Stimulated activated CD8-positive, alpha-beta memory T cell treated with anti-CD3 and anti-CD28 coated beads, Interleukin-12 subunit alpha, Interleukin-12 subunit beta, amount 100 ng/mL, for 4 hours (primary cell): ENCODE measurements at regions not wholly inside any gene's neighbourhood (a gene's known extent, or its start where the extent isn't known, plus 50 kb on each side); places are given as distances from the start of the nearest gene placed in this dataset.
"Not testable (repeated sequence)": the region's sequence is repeated elsewhere in the genome, so short reads cannot be mapped to it uniquely, and the experiment has no call there.

Source experiments
- DNase-seq: peaks from one replicate; pipeline ENCODE4 v3.0.0-alpha.2; 2020; ENCODE audit warnings: low read depth

DNA sequence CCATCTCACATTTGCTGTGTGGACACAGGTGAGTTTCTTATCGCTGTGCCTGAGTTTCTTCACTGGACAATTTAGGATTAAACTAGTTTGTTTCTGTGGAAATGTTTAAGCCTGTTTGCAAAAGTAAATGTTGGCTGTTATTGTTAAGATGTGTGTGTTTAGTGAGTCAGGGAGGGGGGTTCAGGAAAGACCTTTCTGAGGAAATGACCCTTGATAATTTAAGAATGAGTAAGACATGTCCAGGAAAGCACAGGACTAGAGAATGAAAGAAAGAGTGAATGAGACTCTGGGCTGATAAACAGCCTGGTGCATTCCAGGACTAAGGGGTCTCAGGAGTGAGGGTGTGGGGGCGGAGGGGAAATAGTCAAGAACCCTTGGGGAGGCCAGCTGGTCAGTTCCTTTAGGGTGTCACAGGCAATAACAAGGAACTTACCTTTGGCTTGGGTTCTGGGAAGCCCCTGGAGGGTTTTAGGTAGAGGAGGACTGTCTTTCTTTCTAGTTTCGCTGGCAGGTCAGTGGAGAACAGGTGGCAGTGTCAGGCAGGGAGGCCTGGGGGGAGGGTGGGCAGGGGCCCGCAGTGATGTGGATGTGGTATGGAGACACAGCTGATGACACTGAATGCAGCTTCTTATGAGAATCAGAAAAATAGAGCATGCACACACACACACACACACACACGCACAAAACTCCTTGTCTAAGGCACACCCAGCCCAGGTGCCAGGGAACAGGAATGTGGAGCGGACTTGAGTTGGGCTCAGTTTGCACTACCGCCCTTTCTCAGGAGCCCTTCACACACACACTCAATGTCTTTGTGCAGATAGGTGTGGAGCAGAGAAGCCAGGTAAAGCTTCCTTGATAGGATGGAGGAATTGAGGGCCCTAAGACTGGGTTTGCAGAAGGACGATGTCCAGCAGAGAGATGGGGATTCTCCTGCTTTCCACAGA is 1005.5 kb downstream of the VRK1 start:
- no peak for DNase-seq

DNA sequence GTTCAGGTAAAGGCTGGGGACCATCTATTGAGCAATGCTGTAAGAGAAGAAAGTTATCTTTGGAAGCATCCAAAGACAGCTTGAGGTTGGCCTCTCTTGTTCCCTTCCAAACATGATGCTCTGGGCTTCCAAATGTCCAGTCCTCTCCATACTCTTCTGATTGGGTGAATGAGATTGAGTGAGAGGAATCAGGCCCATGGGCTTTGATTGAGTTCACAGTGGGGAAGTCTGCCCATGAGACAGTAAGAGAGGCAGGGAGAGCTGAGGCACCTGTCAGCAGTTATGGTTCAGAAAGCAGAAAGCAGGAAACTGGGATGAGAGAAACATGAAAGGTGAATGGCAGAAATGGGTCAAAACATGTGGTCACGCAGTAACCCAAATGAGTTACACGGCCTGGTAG is 1006.9 kb downstream of the VRK1 start:
- no peak for DNase-seq

DNA sequence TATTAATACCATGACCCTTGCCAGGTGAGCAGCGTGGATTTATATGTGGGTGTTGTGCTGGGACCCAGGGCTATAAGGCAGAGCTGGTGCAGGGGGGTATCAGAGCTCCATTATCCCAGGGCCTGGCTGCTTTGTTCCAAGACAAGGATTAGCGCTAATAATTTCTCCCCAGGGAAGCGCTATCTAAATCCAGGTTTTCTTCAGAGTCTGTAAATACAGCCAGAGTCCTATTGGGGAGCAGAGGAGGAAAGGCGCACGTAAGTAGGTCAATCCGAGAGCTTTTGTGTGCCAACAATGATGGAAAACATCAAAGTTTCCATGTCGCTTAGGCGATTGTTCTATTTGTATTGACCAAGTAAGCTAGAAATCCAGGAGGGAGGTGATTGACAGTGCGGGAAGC is 1009.7 kb downstream of the VRK1 start:
- DNase-seq = no peak

DNA sequence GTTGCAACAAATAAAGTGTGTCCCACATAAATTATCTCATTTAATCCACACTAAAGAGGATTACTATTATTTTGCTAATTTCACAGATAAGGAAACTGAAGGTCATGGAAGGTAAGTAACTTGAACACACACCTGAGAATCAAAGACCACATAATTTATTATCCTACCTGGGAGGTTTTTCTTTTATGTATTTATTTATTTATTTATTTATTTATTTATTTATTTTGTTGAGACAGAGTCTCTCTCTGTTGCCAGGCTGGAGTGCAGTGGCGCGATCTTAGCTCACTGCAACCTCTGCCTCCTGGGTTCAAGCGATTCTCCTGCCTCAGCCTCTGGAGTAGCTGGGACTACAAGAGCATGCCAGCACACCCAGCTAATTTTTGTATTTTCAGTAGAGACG is 1011.4 kb downstream of the VRK1 start:
- DNase-seq = not testable (repeated sequence)

DNA sequence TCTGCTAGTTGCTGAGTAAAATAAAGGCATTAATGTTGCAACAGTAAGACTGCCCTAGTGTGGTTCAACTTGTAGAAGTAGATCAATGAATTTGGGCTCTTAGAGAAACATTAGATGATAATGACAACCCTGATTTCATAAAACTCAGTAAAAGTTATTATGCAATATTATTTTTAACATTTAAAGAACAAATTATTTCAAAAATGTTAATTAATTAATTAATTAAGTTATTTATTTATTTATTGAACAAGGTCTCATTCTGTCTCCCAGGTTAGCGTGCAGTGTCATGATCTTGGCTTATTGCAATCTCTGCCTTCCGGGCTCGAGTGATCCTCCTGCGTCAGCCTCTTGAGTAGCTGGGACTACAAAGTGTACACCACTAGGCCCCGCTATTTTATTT is 1016.4 kb downstream of the VRK1 start:
- DNase-seq = no peak

DNA sequence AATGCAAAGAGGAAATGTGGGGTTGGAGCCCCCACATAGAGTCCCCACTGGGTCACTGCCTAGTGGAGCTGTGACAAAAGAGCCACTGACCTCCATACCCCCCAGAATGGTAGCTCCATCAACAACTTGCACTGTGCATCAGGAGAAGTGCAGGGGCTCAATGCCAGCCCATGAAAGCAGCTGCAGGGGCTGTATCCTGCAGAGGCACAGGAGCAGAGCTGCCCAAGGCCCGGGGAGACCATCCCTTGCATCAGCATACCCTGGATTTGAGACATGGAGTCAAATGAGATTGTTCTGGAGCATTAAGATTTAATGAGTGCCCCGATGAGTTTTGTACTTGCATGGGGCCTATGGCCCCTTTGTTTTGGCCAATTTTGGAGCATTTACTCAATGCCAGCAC is 1023.6 kb downstream of the VRK1 start:
- no peak for DNase-seq

DNA sequence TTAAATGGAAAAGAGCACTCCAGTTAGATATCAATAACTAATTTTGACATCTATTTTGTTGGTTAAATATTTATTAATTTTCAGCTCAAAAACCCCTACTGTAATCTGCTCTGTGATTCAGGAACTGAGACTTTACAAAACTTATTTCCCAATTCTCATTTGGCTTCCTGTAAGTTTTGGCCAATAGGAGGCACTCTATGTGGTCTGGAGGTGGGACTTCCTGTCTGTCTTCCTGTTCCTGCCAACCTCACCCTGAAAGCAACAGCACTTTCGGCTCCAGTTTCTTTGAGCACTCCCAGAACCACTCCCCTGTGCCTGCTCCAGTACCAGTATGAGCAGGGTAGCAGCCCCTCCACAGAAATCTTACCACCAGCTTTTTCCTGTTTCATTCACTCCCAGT is 1027.0 kb downstream of the VRK1 start:
- no peak for DNase-seq

DNA sequence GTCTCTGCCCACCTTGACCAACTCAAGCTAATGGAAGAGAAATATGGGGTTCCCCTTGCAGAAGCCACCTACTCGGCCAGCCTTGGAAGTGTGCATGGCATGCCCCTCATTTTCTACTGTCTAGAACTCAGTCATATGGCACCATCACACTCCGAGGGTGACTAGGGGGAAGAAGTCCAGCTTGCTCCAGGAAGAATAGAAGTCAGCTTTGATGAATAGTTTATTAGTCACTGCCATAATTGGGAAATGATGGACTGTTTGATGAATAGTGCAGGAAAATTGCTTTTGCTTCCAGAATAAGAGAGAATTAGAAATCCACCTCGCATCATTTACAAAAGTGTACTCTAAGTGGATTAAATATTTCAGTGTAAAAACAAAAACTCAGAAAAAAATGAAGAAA is 1030.6 kb downstream of the VRK1 start:
- no peak for DNase-seq

DNA sequence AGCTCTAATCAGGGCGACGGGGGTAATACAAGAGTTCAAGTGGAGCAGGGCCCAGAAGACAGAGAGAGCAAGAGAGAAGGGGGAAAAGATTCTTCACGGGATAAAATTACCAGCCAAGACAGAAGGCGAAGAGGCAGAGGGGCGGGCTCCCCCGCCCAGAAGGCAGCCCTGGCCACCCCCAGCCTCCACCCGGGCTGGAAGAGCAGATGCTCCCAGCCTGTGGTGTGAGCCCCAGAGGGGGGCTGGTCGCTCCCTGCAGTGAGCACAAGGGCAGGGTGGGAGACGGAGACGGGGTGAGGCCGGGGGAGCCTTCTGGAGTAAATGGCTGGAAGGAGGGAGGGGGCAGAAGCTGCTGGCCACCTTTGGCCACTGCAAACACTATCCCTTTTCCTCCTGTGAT is 1035.6 kb downstream of the VRK1 start:
- DNase-seq = no peak

DNA sequence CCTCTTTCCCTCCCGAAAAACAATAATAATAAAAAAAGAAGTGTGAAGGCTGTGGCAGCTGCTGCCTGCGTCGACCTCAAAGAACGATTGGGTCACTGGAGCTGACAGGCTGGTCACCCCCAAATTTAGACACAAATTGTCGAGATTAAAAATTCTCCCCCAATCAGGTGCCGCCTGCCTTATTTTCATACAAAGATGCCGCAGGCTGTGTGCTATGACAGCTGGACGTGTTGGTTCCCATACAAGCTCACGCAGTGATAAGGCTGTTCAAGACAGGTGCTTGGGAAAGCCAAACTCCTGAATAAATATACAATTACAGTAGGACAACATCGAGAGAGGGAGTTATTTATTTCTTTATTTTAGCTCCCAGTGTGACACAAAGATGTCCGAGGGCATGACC is 1041.8 kb downstream of the VRK1 start:
- no peak for DNase-seq

DNA sequence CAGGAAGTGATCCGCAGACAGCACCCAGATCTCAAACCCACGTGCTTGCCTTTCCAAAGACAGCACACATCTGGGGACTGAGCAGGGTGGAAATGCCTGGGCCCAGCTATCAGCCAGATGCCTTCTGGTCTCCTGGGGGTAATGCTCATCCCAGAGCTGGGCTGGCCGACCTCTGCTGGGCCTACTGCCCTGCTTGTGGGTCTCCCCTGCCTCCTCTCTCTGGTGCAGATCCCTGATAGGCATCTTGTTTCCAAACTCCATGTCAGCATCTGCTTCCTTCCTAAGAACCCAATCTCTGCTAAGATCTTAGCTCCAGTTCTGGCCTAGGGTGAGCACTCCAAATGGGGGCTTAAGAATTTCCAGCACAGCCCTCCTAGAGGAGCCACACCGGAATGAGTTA is 1043.0 kb downstream of the VRK1 start:
- no peak for DNase-seq

DNA sequence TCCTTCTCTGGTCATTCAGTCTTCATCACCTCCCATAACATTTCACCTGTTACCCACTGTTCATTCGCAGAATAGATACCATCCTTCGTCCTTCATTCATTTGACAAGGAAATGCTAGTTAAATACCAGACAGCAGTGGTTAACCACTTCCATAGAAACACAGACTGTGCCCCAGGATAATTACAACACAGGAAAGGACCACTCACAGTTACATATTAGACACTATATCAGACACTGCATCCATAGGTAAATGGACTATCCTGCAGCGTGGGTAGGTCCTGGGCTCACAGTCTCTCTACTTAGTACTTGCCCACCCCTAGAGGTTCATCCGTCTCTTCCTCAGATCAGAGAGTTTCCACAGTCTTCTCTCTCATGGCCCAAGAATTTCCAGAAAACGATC is 1044.6 kb downstream of the VRK1 start:
- no peak for DNase-seq

DNA sequence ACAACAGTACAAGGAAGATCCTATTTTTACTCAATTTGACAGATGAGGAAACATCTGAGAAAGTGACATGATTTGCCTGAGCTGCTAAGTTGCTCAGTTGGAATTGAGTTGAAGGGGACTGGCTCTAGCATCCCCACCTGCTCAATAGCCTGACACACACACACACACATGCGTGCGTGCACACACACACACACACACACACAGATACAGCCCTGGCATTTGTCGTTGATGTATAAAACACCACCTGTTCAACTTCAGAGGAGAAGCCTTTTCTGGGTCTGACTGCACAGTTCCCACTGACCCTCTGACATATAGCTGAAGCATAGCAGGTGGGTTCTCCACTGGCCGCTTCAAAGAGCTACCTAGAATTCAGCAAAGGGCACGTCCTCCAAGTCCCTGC is 1045.9 kb downstream of the VRK1 start:
- DNase-seq = no peak

DNA sequence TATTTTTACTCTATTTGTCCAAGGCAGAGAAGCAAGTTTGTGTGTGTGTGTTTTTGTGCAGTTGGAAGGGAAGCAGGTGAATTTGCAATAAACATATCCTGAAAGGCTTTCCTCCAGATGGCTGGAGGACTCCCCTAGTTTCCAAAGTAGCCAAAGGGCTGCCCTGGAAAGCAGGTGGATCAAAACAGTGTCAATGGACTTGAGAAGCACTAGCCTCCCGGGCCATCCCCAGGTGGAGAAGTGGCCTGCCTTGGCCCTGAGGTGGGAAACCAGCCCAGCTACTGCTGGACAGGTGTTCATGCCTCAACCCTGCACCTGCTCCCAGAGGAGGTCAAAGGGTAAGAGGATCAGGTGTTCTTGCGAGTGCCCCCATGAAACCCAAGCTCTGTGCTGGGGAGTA is 1046.9 kb downstream of the VRK1 start:
- no peak for DNase-seq

DNA sequence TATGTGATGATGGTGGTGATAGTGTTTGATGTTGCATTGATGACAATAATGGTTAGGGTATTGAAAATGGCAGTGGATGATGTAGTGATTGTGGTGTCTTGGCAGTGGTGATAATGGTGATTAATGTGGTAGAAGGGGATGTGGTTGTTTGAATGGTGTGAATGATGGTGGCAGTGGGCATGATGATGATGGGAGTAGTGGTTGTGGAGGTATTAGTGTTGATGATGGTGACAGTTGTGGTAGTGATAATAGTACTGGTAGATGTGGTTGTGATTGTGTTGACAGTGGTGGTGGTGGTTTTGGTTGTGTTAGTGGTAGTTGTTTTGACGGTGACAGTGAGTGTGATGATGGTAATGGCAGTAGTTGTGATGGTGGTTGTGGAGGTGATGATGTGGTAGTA is 1049.0 kb downstream of the VRK1 start:
- DNase-seq = no peak

DNA sequence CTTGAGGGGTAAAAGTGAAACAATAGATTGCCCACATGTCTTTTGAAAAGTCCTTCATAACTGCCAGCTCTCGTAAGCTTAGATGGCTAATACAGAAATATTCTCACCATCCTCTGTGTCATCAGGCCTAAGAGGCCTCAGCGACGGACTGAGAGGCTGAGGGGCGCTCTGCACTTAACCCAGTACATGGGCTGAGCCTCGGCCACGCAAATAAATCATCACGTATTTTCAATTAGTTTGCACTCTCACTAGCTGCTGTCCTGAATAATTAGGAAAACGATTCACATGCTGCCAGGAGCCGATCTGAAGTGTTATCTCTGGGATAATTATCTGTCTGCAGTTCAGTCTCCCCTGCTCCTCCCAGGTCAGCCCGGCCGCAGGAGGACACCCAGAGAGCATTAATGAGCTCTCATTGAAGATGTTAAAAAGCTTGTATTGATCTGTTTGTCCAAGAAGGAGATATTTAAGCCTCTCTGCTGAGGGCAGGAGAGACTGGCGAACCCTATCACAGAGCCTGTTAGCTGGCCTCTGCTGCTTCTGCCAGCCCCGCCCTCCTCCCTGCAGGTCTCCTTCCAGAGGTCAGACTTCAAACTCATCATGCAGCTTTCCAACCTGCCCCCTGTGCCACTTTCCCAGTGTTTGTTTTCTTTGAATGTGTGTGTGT is 1051.3 kb downstream of the VRK1 start:
- DNase-seq = no peak

DNA sequence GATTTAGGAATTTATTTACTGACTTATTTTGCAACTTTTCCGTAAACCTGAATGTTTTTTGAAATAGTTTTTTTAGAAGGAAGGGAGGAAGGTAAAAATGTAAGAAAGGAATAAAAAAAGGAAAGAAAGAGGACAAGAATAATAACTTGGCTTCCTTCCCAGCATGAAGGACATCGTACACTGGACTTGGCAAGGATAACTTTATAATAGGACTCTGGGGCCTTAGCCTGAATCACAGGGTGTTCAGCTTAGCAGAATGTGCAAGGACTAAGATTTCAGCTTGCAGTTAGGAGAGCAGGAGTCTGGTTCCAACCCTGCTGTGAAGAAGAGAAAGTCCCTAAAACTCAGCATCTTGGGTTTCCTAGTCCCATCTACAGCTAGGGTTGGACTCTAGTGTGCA is 1053.3 kb downstream of the VRK1 start:
- no peak for DNase-seq

DNA sequence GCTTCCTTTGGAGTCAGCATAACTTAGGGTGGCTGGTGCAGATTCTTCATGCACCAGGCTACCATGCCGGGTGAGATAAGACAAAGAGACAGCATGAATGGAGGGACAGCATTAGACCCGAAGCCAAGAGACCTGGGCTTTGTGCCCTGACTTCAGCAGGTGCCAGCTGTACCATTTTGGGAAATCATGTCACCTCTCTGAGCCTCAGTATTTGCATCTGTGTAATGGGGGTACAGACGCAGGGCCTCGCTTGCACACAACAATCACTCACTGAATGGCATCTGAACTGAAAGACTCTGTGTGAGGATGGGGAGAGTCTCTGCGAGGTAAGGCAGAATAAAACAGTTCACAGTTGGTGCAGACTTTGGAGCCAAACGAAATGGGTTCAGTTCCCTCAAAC is 1053.7 kb downstream of the VRK1 start:
- DNase-seq = no peak

DNA sequence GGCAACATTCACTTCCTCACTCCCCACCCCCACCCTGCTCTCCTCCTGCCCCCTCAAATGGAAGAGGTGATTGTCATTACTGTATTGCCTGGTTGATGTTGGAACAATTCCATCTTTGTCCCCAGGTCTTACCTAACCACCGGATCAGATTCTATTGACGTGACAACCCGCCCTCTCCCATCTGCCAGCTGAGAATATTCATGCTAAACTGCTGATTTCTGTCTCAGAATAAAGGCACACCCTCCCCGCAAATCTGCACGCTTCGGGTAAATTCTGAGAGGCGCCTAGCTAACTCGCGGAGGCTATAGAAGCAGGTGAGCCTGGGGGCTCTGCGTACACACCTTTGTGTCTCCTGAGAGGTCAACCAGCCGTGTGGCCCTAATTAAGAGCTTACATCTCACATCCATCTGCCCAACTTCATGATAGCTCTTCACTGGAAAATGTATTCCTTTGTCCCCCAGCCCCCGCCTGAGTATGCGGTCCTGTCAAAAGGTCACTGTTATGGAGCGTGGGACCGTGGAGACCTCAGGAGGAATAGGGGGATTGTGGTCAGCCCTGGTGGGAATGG is 1054.3 kb downstream of the VRK1 start:
- no peak for DNase-seq

DNA sequence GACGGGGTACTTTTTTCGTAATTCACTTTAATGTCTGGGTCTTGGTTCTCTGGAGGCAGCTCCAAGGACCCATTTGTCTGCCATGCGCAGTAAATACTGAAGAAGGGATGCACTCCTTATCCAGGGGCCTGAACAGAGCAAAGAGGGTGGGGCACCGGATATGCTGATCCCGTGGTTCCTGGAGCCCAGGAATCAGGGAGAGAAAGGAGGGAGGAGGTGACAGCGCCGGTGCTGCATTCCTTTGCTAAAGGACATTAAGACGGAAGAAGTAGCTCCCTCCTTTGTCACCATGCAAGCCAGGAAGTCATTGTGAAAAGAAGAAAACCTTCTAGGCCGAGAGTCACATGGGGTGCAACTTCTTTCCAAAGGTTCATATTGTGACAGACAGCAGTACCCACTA is 1057.7 kb downstream of the VRK1 start:
- no peak for DNase-seq

DNA sequence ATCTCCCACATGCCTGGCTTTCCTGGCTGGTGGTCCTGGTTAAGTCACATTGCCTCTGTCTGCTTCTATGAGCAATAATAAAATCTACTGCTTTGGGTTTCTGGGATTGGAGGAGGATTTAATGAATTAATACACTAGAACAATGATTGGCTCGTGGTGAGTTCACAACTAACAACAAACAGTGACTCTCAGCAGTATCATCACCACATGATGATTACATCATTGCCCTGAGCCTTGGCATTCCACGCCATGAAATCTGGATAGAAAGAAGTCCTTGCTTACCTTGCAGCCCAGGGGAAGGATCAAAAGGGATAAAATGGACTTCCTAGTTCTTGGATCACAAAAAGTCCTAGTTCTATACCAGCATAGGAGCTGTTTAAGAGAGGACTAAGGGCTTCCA is 1069.0 kb downstream of the VRK1 start:
- DNase-seq = no peak

DNA sequence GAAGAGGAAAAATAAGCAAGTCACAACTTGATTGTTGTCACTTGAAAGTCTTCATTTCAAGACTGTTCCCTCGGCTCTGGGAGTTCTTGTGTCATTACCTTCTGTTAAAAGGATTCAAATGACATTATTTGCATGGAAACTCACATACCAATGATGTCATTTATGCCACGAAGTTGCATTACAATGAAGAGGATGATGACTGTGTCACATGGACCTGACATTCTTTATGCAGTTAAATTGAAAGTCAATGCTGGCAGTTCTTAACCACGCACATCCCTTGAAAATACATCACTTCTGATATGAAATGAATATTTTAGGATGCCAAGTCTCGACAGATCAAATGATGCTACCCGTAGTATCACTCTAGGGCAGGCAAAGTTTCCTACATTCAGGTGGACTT is 1069.5 kb downstream of the VRK1 start:
- DNase-seq = no peak

DNA sequence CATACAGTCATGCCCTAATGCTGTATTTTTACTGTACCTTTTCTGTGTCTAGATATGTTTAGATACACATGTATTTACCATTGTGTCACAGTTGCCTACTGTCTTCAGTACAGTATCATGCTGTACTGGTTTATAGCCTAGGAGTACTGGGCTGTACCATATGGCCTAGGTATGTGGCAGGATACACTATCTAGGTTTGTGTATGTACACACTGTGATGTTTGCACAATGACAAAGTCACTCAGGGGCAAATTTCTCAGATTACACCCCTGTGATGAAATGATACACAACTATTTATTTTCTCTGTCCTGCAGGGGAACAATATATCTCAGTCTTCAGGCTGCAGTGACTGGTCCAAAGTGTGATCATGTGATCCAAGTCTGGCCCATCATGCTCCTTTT is 1076.1 kb downstream of the VRK1 start:
- no peak for DNase-seq
